ENCODE measurements at regions not wholly inside any gene's neighbourhood (a gene's known extent, or its start where the extent isn't known, plus 50 kb on each side); places are given as distances from the start of the nearest gene placed in this dataset.

DNA sequence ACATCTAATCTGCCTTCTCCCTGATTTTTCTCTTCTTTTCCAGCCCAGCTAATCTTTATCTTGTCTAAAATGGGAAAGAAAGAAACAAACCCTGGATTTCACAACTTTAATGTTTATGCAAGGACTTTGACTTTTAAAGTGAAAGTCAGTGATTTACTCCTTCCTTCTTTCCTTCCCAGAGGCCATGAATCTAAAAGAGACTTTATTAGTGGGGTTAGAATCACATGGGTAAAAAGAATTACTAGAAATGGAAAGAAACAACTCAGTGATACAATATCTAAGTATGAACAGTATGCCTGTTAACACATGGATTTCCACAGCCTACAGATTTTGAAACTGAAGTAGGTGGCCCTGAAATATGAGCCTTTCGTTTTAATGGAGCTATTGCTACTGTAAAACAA, 59.8 kb upstream of the KCNK2 start (continued):
- TF ChIP-seq, protein P1, sequence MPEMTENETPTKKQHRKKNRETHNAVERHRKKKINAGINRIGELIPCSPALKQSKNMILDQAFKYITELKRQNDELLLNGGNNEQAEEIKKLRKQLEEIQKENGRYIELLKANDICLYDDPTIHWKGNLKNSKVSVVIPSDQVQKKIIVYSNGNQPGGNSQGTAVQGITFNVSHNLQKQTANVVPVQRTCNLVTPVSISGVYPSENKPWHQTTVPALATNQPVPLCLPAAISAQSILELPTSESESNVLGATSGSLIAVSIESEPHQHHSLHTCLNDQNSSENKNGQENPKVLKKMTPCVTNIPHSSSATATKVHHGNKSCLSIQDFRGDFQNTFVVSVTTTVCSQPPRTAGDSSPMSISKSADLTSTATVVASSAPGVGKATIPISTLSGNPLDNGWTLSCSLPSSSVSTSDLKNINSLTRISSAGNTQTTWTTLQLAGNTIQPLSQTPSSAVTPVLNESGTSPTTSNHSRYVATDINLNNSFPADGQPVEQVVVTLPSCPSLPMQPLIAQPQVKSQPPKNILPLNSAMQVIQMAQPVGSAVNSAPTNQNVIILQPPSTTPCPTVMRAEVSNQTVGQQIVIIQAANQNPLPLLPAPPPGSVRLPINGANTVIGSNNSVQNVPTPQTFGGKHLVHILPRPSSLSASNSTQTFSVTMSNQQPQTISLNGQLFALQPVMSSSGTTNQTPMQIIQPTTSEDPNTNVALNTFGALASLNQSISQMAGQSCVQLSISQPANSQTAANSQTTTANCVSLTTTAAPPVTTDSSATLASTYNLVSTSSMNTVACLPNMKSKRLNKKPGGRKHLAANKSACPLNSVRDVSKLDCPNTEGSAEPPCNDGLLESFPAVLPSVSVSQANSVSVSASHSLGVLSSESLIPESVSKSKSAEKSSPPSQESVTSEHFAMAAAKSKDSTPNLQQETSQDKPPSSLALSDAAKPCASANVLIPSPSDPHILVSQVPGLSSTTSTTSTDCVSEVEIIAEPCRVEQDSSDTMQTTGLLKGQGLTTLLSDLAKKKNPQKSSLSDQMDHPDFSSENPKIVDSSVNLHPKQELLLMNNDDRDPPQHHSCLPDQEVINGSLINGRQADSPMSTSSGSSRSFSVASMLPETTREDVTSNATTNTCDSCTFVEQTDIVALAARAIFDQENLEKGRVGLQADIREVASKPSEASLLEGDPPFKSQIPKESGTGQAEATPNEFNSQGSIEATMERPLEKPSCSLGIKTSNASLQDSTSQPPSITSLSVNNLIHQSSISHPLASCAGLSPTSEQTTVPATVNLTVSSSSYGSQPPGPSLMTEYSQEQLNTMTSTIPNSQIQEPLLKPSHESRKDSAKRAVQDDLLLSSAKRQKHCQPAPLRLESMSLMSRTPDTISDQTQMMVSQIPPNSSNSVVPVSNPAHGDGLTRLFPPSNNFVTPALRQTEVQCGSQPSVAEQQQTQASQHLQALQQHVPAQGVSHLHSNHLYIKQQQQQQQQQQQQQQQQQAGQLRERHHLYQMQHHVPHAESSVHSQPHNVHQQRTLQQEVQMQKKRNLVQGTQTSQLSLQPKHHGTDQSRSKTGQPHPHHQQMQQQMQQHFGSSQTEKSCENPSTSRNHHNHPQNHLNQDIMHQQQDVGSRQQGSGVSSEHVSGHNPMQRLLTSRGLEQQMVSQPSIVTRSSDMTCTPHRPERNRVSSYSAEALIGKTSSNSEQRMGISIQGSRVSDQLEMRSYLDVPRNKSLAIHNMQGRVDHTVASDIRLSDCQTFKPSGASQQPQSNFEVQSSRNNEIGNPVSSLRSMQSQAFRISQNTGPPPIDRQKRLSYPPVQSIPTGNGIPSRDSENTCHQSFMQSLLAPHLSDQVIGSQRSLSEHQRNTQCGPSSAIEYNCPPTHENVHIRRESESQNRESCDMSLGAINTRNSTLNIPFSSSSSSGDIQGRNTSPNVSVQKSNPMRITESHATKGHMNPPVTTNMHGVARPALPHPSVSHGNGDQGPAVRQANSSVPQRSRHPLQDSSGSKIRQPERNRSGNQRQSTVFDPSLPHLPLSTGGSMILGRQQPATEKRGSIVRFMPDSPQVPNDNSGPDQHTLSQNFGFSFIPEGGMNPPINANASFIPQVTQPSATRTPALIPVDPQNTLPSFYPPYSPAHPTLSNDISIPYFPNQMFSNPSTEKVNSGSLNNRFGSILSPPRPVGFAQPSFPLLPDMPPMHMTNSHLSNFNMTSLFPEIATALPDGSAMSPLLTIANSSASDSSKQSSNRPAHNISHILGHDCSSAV (CRISPR knock-in tag; IDR thresholded peaks at IDR 0.05; ENCODE audit: borderline replicate concordance) = no peak
- no peak for TF ChIP-seq MAFK (conservative IDR thresholded peaks at IDR 0.05 in 1 of 2, IDR thresholded peaks at IDR 0.05 in 1 of 2; ENCODE audit: low read length in 2 of 2)
- TF ChIP-seq ZNF557 (CRISPR knock-in tag; IDR thresholded peaks at IDR 0.05) = no peak
- TF ChIP-seq, protein P2, sequence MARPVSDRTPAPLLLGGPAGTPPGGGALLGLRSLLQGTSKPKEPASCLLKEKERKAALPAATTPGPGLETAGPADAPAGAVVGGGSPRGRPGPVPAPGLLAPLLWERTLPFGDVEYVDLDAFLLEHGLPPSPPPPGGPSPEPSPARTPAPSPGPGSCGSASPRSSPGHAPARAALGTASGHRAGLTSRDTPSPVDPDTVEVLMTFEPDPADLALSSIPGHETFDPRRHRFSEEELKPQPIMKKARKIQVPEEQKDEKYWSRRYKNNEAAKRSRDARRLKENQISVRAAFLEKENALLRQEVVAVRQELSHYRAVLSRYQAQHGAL (CRISPR knock-in tag; IDR thresholded peaks at IDR 0.05; ENCODE audit: not compliant biosample characterization) = no peak
- TF ChIP-seq KLF15 (CRISPR knock-in tag; IDR thresholded peaks at IDR 0.05; ENCODE audit: borderline replicate concordance) = no peak
- TF ChIP-seq NKX3-1 (CRISPR knock-in tag; IDR thresholded peaks at IDR 0.05) = no peak
- TF ChIP-seq NFATC3 (CRISPR knock-in tag; IDR thresholded peaks at IDR 0.05) = no peak
- no peak for TF ChIP-seq ZKSCAN8 (CRISPR knock-in tag; IDR thresholded peaks at IDR 0.05; ENCODE audit: borderline replicate concordance)

All from HepG2 (cell line).